Activated CD4-positive, alpha-beta T cell treated with anti-CD3 and anti-CD28 coated beads for 36 hours (primary cell): ENCODE measurements at regions not wholly inside any gene's neighbourhood (a gene's known extent, or its start where the extent isn't known, plus 50 kb on each side); places are given as distances from the start of the nearest gene placed in this dataset.
"Not testable (repeated sequence)": the region's sequence is repeated elsewhere in the genome, so short reads cannot be mapped to it uniquely, and the experiment has no call there.

Experiments
- ATAC-seq: fragments of 200-7000 bp; cut with Tn5 transposase; one replicate; pipeline ENCODE4 v1.10.0; 2021; ENCODE audit warnings: mild to moderate bottlenecking, moderate library complexity
- CTCF ChIA-PET: fragments of 350-600 bp; sonication (Branson Sonifier 250); formaldehyde crosslinking; loops from one replicate; lab custom pipeline; 2021; ENCODE audit warnings: antibody characterized with exemption; lab: Charles Lee
- POLR2A ChIA-PET: fragments of 350-600 bp; sonication (Branson Sonifier 250); formaldehyde crosslinking; loops from one replicate; lab custom pipeline; 2021; ENCODE audit warnings: antibody characterized with exemption, inconsistent platforms; lab: Charles Lee
- DNase-seq: peaks from one replicate; pipeline ENCODE4 v3.0.0-alpha.2; 2020
- H3K27ac Mint-ChIP-seq: one replicate; pipeline ENCODE4 v1.8.0; 2021; ENCODE audit warnings: mixed read lengths
- H3K27me3 Mint-ChIP-seq: one replicate; pipeline ENCODE4 v1.8.0; 2021; ENCODE audit warnings: mixed read lengths
- H3K36me3 Mint-ChIP-seq: one replicate; pipeline ENCODE4 v1.8.0; 2021; ENCODE audit warnings: low read depth, mixed read lengths
- H3K4me1 Mint-ChIP-seq: one replicate; pipeline ENCODE4 v1.8.0; 2021; ENCODE audit warnings: mixed read lengths
- H3K4me3 Mint-ChIP-seq: one replicate; pipeline ENCODE4 v1.8.0; 2021; ENCODE audit warnings: mild to moderate bottlenecking, moderate library complexity, mixed read lengths
- H3K9me3 Mint-ChIP-seq: one replicate; pipeline ENCODE4 v1.8.0; 2021; ENCODE audit warnings: low read depth, mixed read lengths
- intact Hi-C, 2 experiments: fragments of 100-400 bp; cut with DNase I in 1 of 2; cut with micrococcal nuclease in 1 of 2; formaldehyde crosslinking; loops; one replicate each; pipeline versions ENCODE4 v1.14.2 to v1.15.1; 2022 to 2024; cut with DNase I, micrococcal nuclease

DNA sequence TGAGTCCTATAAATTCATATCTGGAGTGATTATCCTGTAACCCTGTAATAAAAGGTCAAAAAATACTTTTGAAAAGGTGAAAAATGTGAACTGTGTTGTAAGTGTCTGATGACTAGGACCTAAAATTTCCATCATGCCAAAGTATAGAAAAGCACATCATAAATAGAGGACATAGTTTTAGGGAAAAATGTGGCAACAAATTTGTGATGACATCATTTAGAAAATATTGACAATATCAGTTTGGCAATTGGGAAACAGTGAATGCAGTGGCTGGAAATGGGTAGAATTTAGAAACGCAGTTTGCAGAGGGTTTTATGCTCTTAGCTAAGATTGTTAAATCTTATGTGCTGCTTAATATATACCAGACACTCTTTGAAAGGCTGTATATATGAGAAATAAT lies 1464.8 kb downstream of the RAPGEF2 start:
- intact Hi-C loops: no loop called here
- no peaks in the 10 kb centered on the region for H3K4me1 Mint-ChIP-seq
- POLR2A ChIA-PET: no interaction called here

DNA sequence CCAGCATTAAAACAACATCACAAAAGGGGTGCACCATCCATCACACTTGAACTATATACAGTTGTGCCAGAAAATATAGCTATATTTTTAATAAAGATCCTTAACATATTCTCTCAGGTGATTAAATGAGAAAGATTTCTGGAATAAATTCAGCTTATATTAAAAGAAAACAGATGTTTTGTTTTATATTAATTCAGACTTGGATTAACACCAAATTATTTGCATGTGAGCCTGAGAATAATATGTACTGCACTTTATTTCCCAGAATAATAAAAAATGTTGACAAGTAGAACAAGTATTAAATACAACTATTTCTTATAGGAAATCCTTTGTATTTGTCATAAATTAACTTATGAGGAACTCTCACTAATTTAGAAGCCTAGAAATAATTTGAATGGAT lies 1467.4 kb downstream of the RAPGEF2 start:
- ChIA-PET CTCF (no interaction called here), POLR2A (interaction anchor here (0.7 kb wide), 1 partner anchor 151 kb away, joined by 3 read pairs; no protein-coding TSS in a partner anchor)
- intact Hi-C loops: no loop called here
- Mint-ChIP-seq H3K27me3 (no peaks in the 10 kb centered on the region), H3K36me3 (no peaks in the 10 kb centered on the region), H3K4me3 (no peak overlapping the region), H3K4me1 (no peaks in the 10 kb centered on the region), H3K27ac (no peak overlapping the region), H3K9me3 (peaks cover 7% of the 10 kb centered on the region)
- DNase-seq (no peak), ATAC-seq (no peak)

More for the DNA sequence above, 1464.8 kb downstream of the RAPGEF2 start:
- CTCF ChIA-PET: no interaction called here
- no peak for DNase-seq
- no peaks in the 10 kb centered on the region for H3K36me3 Mint-ChIP-seq
- H3K9me3 Mint-ChIP-seq: peaks cover 5% of the 10 kb centered on the region
- no peak overlapping the region for H3K27ac Mint-ChIP-seq
- no peak for ATAC-seq
- no peaks in the 10 kb centered on the region for H3K27me3 Mint-ChIP-seq
- H3K4me3 Mint-ChIP-seq: no peak overlapping the region

DNA sequence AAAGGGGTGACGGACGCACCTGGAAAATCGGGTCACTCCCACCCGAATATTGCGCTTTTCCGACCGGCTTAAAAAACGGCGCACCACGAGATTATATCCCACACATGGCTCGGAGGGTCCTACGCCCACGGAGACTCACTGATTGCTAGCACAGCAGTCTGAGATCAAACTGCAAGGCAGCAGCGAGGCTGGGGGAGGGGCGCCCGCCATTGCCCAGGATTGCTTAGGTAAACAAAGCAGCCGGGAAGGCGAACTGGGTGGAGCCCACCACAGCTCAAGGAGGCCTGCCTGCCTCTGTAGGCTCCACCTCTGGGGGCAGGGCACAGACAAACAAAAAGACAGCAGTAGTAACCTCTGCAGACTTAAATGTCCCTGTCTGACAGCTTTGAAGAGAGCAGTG lies 1471.4 kb downstream of the RAPGEF2 start:
- H3K27ac Mint-ChIP-seq, ATAC-seq, intact Hi-C loops, CTCF ChIA-PET, H3K4me1 Mint-ChIP-seq, H3K9me3 Mint-ChIP-seq, DNase-seq, H3K36me3 Mint-ChIP-seq, H3K4me3 Mint-ChIP-seq, POLR2A ChIA-PET, H3K27me3 Mint-ChIP-seq: not testable (repeated sequence)

DNA sequence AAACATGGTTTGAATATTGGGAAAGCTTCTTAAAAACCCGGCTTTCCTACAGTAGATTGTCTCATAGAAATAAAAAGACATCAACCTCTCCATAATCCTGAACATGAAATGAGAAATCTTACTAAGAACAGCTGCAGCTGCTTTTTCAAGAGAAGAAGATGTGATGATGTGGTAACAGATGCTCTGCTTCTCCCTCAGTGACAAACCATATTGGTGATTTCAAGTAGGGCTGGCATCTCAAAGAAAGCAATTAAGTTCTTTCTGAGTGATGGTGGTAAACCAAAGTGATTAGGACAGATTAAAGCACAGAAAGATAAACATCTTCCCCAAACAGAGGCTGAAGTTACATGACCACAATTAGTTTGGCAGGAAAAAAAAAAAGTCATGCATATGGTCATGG lies 1477.7 kb downstream of the RAPGEF2 start:
- no peak for DNase-seq
- POLR2A ChIA-PET: no interaction called here
- no peaks in the 10 kb centered on the region for H3K9me3 Mint-ChIP-seq
- CTCF ChIA-PET: no interaction called here
- no peaks in the 10 kb centered on the region for H3K36me3 Mint-ChIP-seq
- H3K4me1 Mint-ChIP-seq: no peaks in the 10 kb centered on the region
- no peaks in the 10 kb centered on the region for H3K27me3 Mint-ChIP-seq
- intact Hi-C loops: no loop called here
- H3K27ac Mint-ChIP-seq: no peak overlapping the region
- no peak for ATAC-seq
- H3K4me3 Mint-ChIP-seq: no peak overlapping the region

DNA sequence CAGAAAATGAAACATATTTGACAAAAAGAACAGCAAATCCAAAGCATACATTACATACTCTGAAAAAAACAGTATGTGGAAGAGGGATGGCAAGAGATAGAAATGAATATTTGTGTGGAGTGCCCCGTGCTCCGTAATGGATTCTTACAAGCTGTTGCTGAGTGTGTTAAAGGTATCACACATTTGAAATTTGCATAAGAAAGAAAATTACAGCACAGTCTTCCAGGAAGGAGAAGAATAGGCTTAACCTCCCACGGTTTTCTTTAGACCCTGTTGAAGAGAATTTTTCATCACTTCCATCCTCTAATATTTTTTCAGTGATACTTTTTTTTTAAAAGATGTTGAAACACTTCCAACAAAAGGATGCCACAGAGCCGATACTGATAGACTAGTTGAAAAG lies 1489.4 kb downstream of the RAPGEF2 start:
- no peaks in the 10 kb centered on the region for H3K4me1 Mint-ChIP-seq
- no peak for ATAC-seq
- no peaks in the 10 kb centered on the region for H3K36me3 Mint-ChIP-seq
- no peak overlapping the region for H3K4me3 Mint-ChIP-seq
- H3K27me3 Mint-ChIP-seq: no peaks in the 10 kb centered on the region
- H3K9me3 Mint-ChIP-seq: no peaks in the 10 kb centered on the region
- POLR2A ChIA-PET: no interaction called here
- CTCF ChIA-PET: no interaction called here
- intact Hi-C loops: no loop called here
- no peak for DNase-seq
- no peak overlapping the region for H3K27ac Mint-ChIP-seq

DNA sequence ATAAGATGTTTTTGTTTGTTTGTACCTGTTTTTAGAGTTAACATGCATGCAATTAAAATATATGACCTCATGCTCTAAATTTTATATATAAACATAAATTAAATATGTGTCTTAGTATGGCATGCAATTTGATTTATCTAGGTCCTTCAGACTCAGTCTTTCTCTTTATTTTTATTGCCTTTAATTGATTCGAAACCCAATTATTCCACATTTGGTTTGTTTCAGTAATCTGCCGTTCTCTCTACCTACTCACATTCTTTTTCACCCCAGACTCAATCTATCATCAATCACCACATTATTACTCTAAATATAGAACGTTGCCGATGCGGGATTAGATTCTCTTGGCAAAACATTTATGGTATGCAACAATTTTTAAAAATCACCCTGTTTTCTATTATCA lies 1492.8 kb downstream of the RAPGEF2 start:
- Mint-ChIP-seq H3K36me3 (no peaks in the 10 kb centered on the region), H3K9me3 (no peaks in the 10 kb centered on the region), H3K27ac (no peak overlapping the region), H3K4me1 (no peaks in the 10 kb centered on the region), H3K4me3 (no peak overlapping the region), H3K27me3 (no peaks in the 10 kb centered on the region)
- intact Hi-C loops: no loop called here
- POLR2A ChIA-PET: no interaction called here
- CTCF ChIA-PET: no interaction called here
- no peak for ATAC-seq
- DNase-seq: no peak

DNA sequence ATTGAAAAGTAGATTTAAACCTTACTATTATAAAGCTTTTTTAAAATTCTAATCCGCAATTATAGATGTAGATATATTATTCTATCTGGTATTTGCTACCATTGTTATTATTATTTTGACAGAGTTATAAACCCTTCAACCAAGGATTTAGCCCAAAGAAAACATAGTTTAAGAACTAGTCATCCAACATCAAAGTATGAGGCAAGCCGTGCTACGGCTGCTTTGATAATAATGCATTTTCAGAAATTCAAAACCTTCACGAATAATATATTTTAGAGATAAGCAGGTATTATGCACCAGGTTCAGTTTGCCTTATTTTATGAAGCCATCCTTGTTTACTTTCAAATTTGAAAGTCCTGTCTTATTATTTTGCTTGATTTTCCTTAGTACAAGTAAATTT lies 1501.7 kb downstream of the RAPGEF2 start:
- Mint-ChIP-seq H3K27ac (no peak overlapping the region), H3K27me3 (no peaks in the 10 kb centered on the region), H3K9me3 (peaks cover 4% of the 10 kb centered on the region), H3K36me3 (no peaks in the 10 kb centered on the region), H3K4me1 (no peaks in the 10 kb centered on the region), H3K4me3 (no peak overlapping the region)
- no peak for ATAC-seq
- no peak for DNase-seq
- POLR2A ChIA-PET: no interaction called here
- CTCF ChIA-PET: interaction anchor here (0.6 kb wide), 1 partner anchor 276 kb away, joined by 3 read pairs; no protein-coding TSS in a partner anchor
- intact Hi-C loops: no loop called here

DNA sequence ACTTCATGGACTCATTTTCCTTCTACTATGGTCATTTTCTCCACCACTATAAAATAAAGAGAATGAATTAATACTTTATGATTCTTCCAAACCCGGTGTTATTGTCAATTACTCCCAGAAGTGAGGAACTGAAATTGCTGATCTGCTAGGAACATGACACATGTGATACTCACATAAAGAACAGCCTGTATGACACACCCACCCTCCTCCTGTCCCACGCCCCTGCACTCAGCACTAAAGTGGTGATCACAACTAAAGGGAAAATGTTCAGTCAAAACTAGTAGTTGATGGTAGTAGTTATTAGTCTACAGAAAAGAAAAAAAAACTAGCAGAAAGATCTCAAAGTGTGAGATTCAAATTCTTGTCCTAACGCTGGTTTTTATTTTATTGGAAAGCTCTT lies 1508.3 kb downstream of the RAPGEF2 start:
- Mint-ChIP-seq H3K27ac (no peak overlapping the region), H3K4me3 (no peak overlapping the region), H3K9me3 (peaks cover 3% of the 10 kb centered on the region), H3K4me1 (no peaks in the 10 kb centered on the region), H3K36me3 (no peaks in the 10 kb centered on the region), H3K27me3 (no peaks in the 10 kb centered on the region)
- CTCF ChIA-PET: interaction anchor here (0.8 kb wide), 1 partner anchor 14 kb away, joined by 3 read pairs; no protein-coding TSS in a partner anchor
- DNase-seq (no peak), ATAC-seq (no peak)
- POLR2A ChIA-PET: no interaction called here
- intact Hi-C loops: no loop called here

DNA sequence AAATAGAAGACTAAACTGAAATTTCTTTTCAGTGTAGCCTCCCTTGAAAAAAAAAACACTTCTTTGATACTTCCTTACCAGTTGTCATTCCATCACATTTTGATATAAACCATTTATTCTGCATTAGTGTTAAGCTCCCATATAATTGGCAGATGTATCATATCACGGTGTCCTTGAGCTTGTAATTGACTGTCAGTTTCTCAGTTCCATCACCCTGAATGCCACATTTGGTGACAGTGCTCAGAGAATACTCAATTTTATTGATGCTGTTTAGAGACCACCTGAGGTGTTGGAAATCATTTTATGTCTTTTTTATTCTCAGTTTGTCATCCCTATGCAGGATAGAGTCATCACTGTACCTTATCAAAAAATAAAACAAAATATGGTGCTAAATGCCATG lies 1528.2 kb downstream of the RAPGEF2 start:
- no peak for DNase-seq
- ChIA-PET POLR2A (no interaction called here), CTCF (no interaction called here)
- Mint-ChIP-seq H3K4me1 (no peaks in the 10 kb centered on the region), H3K27me3 (no peaks in the 10 kb centered on the region), H3K27ac (no peak overlapping the region), H3K9me3 (peaks cover 4% of the 10 kb centered on the region), H3K4me3 (no peak overlapping the region), H3K36me3 (no peaks in the 10 kb centered on the region)
- intact Hi-C loops: no loop called here
- ATAC-seq: no peak

DNA sequence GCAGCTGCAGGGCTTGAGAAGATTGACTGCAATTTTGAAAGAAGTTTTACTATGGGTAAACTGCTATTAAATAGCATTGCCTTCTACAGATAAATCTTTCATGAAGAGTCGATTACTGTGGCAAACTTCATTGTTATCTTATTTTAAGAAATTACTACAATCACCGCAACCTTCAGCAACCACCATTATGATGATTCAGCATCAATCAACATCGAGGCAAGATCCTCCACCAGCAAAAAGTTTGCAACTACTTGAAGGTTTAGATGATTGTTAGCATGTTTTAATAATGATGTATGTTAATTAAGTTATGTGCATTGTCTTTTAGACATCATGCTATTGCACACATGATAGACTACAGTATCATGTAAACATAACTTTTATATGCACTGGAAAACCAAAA lies 1511.0 kb downstream of the FSTL5 start:
- DNase-seq (no peak), ATAC-seq (no peak)
- Mint-ChIP-seq H3K36me3 (no peaks in the 10 kb centered on the region), H3K27me3 (no peaks in the 10 kb centered on the region), H3K4me1 (no peaks in the 10 kb centered on the region), H3K27ac (no peak overlapping the region), H3K9me3 (peaks cover 15% of the 10 kb centered on the region), H3K4me3 (no peak overlapping the region)
- POLR2A ChIA-PET: no interaction called here
- intact Hi-C loops: no loop called here
- CTCF ChIA-PET: no interaction called here

DNA sequence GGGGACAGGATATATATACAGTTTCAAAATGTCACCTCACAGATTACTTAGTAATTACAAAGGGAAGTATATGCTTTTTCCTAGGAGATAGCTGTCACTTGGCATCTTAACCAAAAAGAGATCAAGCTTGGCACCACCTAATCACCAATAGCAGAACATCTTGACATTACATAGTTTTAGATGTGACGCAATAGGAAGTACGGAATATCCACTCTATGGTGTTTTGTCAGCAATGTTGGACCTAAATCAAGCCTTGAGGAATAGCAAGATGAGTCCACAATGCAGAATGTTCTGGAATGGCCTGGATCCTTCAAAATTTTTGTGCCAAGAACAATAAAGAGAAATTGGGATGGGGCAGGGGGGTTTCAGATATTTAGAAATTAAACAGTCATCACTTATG lies 1488.2 kb downstream of the FSTL5 start:
- no peaks in the 10 kb centered on the region for H3K4me1 Mint-ChIP-seq
- no peak overlapping the region for H3K27ac Mint-ChIP-seq
- peaks cover 8% of the 10 kb centered on the region for H3K9me3 Mint-ChIP-seq
- no peaks in the 10 kb centered on the region for H3K27me3 Mint-ChIP-seq
- no peak for ATAC-seq
- ChIA-PET POLR2A (no interaction called here), CTCF (no interaction called here)
- DNase-seq: no peak
- H3K36me3 Mint-ChIP-seq: no peaks in the 10 kb centered on the region
- intact Hi-C loops: no loop called here
- H3K4me3 Mint-ChIP-seq: no peak overlapping the region

DNA sequence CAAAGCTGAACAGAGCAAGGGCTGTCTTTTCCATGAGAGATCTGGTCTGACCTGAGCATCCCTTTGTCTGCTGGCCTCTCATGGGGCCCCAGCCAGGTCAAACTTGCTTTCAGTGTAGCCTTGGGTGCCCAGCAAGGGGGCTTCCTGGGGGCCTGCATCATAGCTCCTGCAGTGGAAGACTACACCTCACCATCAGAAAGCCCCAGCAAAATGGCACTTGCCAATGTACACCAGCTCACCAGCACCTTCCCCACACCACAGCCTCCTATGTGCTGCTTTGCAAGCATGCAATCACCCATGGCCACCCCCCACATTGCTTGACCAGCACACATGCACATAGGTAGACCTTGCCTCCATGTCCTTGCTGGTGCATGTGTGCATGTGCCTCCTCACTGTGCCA lies 1478.1 kb downstream of the FSTL5 start:
- ChIA-PET POLR2A (no interaction called here), CTCF (no interaction called here)
- intact Hi-C loops: no loop called here
- no peak for DNase-seq
- H3K27me3 Mint-ChIP-seq: no peaks in the 10 kb centered on the region
- peaks cover 22% of the 10 kb centered on the region for H3K9me3 Mint-ChIP-seq
- no peak for ATAC-seq
- no peaks in the 10 kb centered on the region for H3K4me1 Mint-ChIP-seq
- H3K4me3 Mint-ChIP-seq: no peak overlapping the region
- no peaks in the 10 kb centered on the region for H3K36me3 Mint-ChIP-seq
- H3K27ac Mint-ChIP-seq: no peak overlapping the region

DNA sequence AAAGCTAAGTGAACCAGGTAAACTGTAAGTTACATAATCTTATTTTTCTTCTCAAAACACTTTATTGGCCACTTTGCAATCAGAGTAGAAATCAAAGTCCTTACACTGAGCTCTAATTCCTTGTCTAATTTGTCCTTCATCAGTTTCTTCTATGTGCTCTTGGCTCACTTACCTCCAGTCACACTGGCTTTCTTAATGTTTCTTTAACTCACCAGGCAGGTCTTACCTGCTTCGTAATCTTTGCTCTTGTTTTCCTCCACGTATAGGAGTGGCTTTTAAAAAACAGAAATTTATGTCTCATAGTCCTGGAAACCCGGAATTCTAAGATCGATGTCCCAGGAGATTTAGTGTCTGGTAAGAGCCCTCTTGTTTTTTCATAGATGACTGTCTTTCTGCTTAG lies 1462.1 kb downstream of the FSTL5 start:
- no peak for ATAC-seq
- POLR2A ChIA-PET: no interaction called here
- Mint-ChIP-seq H3K27me3 (no peaks in the 10 kb centered on the region), H3K27ac (no peak overlapping the region), H3K9me3 (peaks cover 11% of the 10 kb centered on the region), H3K4me1 (no peaks in the 10 kb centered on the region), H3K36me3 (no peaks in the 10 kb centered on the region), H3K4me3 (no peak overlapping the region)
- intact Hi-C loops: no loop called here
- CTCF ChIA-PET: interaction anchor here (0.6 kb wide), 1 partner anchor 24 kb away, joined by 5 read pairs; no protein-coding TSS in a partner anchor
- no peak for DNase-seq
